SK-N-SH treated with all-trans-retinoic acid at 6 μM for 48 hours (cell line): ENCODE measurements at regions not wholly inside any gene's neighbourhood (a gene's known extent, or its start where the extent isn't known, plus 50 kb on each side); places are given as distances from the start of the nearest gene placed in this dataset.

Source experiments
- BACH2 ChIP-seq: fragments of 250-450 bp; sonication (Bioruptor Pico); IDR thresholded peaks from 2 replicates; pipeline ENCODE4 v1.9.0; 2021; ENCODE audit warnings: mild to moderate bottlenecking, borderline replicate concordance
- PPARA ChIP-seq: fragments of 250-450 bp; sonication (Bioruptor Pico); IDR thresholded peaks from 2 replicates; pipeline ENCODE4 v1.5.0; 2020; ENCODE audit warnings: mild to moderate bottlenecking, borderline replicate concordance

DNA sequence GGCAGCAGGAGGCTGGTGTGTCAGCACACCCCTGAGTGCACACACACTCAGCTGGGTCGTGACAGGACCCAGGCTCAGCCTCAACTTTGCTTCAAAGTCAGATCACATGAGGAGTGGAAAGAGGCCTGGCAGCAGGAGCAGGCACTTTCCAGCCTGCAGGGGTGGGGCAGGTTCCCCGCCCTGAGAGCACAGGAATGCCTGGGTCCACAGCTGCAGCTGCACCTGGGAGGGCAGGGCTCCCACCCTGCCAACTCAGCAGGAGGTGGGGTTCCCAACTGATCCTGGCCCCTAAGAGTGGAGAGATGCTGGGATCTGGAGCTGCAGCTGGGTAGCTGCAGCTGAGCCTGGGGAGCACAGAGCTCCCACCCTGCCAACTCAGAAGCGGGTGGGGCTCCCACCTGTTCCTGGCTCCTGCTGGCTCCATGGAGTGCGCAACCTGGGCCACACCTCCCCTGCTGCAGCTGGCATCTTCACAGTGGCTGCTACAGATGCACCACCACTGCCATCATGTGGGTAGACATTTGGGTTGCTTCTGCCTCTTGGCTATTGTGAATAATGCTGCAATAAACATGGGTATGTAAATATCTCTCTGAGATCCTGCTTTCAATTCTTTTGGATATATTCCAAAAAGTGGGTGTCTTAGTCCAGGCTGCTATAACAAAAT lies 415.4 kb downstream of the TTLL7 start:
- TF ChIP-seq BACH2 (CRISPR knock-in tag) = no peak
- TF ChIP-seq PPARA = no peak
